Trophoblast cell (in vitro differentiated cells and primary cell): ENCODE measurements at regions not wholly inside any gene's neighbourhood (a gene's known extent, or its start where the extent isn't known, plus 50 kb on each side); places are given as distances from the start of the nearest gene placed in this dataset.

ENCODE experiments used
- DNase-seq, 2 donors: peaks; one replicate each; pipeline ENCODE4 v3.0.0-alpha.2; 2016
- H2AFZ ChIP-seq: 2 replicates; pipeline ENCODE4 v1.6.1; 2013; ENCODE audit warnings: low read length, moderate library complexity, mild to moderate bottlenecking; ENCODE audit not compliant: insufficient read depth, poor library complexity
- H2AK5ac ChIP-seq: 2 replicates; pipeline ENCODE4 v1.6.1; 2013; ENCODE audit warnings: mild to moderate bottlenecking, low read length
- H2BK120ac ChIP-seq: 2 replicates; pipeline ENCODE4 v1.6.1; 2013; ENCODE audit warnings: low read length, mild to moderate bottlenecking, moderate library complexity; ENCODE audit not compliant: insufficient read depth, poor library complexity
- H2BK12ac ChIP-seq: 2 replicates; pipeline ENCODE4 v1.6.1; 2013; ENCODE audit warnings: mild to moderate bottlenecking, low read length, moderate library complexity
- H2BK5ac ChIP-seq: 2 replicates; pipeline ENCODE4 v1.6.1; 2013; ENCODE audit warnings: low read length, low read depth, moderate library complexity, mild to moderate bottlenecking; ENCODE audit not compliant: poor library complexity
- H3K14ac ChIP-seq: 2 replicates; pipeline ENCODE4 v1.6.1; 2013; ENCODE audit warnings: mild to moderate bottlenecking, low read length
- H3K18ac ChIP-seq: 2 replicates; pipeline ENCODE4 v1.6.1; 2013; ENCODE audit warnings: mild to moderate bottlenecking, low read length
- H3K23ac ChIP-seq: 2 replicates; pipeline ENCODE4 v1.6.1; 2013; ENCODE audit warnings: low read length
- H3K27ac ChIP-seq: 2 replicates; pipeline ENCODE4 v1.5.1; 2013; ENCODE audit warnings: low read depth, mild to moderate bottlenecking, inconsistent platforms, low read length, moderate library complexity
- H3K27me3 ChIP-seq: 2 replicates; pipeline ENCODE4 v1.6.1; 2013; ENCODE audit warnings: inconsistent platforms, mild to moderate bottlenecking, low read length, moderate library complexity; ENCODE audit not compliant: insufficient read depth
- H3K36me3 ChIP-seq, 2 experiments: 1 replicate in 1 of 2; 2 replicates in 1 of 2; pipeline ENCODE4 v1.6.1; 2013; ENCODE audit warnings: low read length in 2 of 2, mild to moderate bottlenecking in 2 of 2, moderate library complexity in 1 of 2; ENCODE audit not compliant: insufficient read depth in 2 of 2, control insufficient read depth in 1 of 2
- H3K4ac ChIP-seq: 2 replicates; pipeline ENCODE4 v1.6.1; 2013; ENCODE audit warnings: low read depth, mild to moderate bottlenecking, low read length, moderate library complexity
- H3K4me1 ChIP-seq, 2 experiments: 1 replicate in 1 of 2; 2 replicates in 1 of 2; pipeline ENCODE4 v1.6.1; 2013; ENCODE audit warnings: low read length in 2 of 2, mild to moderate bottlenecking in 2 of 2, moderate library complexity in 1 of 2; ENCODE audit not compliant: insufficient read depth in 2 of 2, control insufficient read depth in 1 of 2
- H3K4me2 ChIP-seq: 2 replicates; pipeline ENCODE4 v1.6.1; 2013; ENCODE audit warnings: inconsistent platforms, mild to moderate bottlenecking, low read length, moderate library complexity
- H3K4me3 ChIP-seq: 2 replicates; pipeline ENCODE4 v1.5.1; 2013; ENCODE audit warnings: mild to moderate bottlenecking, low read depth, low read length, inconsistent platforms
- H3K79me1 ChIP-seq: one replicate; pipeline ENCODE4 v1.6.1; 2013; ENCODE audit warnings: low read length
- H3K79me2 ChIP-seq: 2 replicates; pipeline ENCODE4 v1.6.1; 2013; ENCODE audit warnings: low read length, mild to moderate bottlenecking; ENCODE audit not compliant: control insufficient read depth, insufficient read depth, poor library complexity
- H3K9ac ChIP-seq: 2 replicates; pipeline ENCODE4 v1.6.1; 2013; ENCODE audit warnings: mild to moderate bottlenecking, low read length
- H3K9me3 ChIP-seq: 2 replicates; pipeline ENCODE4 v1.6.1; 2013; ENCODE audit warnings: low read depth, mild to moderate bottlenecking, control low read depth, inconsistent platforms, low read length; ENCODE audit not compliant: insufficient read depth
- H4K12ac ChIP-seq: 2 replicates; pipeline ENCODE4 v1.6.1; 2013; ENCODE audit warnings: low read depth, mild to moderate bottlenecking, low read length, moderate library complexity
- H4K8ac ChIP-seq: 2 replicates; pipeline ENCODE4 v1.6.1; 2013; ENCODE audit warnings: low read depth, mild to moderate bottlenecking, low read length, moderate library complexity
- H4K91ac ChIP-seq: one replicate; pipeline ENCODE4 v1.6.1; 2013; ENCODE audit warnings: low read depth, mild to moderate bottlenecking, low read length, moderate library complexity
- WGBS: extraction: QIAGEN DNeasy Blood & Tissue Kit; methylation state at CpG from one replicate; pipeline ENCODE4 v1.1.7; 2013; ENCODE audit warnings: missing lambda C conversion rate; ENCODE audit not compliant: insufficient read length, insufficient coverage; ENCODE audit errors: extremely low coverage; 5-methylcytosine and 5-hydroxymethylcytosine counted together

DNA sequence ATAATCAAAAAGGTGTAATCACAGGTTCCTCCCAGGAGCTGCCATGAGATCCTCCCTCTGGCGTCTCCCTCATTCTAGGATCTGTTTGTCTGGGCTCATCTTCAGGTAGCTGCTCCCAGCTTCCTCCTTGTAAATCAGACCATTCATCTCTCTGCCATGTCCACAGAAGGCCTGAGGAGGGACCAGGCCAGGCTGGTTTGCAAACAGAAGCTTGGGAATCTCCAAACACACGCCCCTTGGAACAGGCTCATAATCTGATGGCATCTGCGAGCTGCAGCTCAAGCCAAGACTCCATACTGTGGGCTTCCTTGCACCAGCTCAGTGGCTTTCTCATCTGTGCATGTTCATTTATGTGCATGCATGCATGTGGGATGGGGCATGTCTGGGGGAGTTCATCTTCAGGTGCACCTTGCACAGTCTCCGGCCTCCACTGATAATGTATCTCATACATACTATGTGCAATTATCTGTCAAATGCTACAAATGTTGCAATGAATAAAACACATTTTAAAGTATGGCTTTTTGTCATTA, 134.9 kb downstream of the NXPE2 start:
- Histone ChIP-seq H3K36me3 (no peaks in the 10 kb centered on the region), H2AK5ac (no peak overlapping the region), H3K18ac (no peak overlapping the region), H2AFZ (no peak overlapping the region), H4K8ac (no peak overlapping the region), H2BK12ac (no peak overlapping the region), H3K79me2 (no peaks in the 10 kb centered on the region), H3K9ac (no peak overlapping the region), H3K27ac (no peak overlapping the region), H3K4me2 (no peak overlapping the region), H3K23ac (no peak overlapping the region), H3K27me3 (no peaks in the 10 kb centered on the region), H3K14ac (no peak overlapping the region), H2BK5ac (no peak overlapping the region), H4K12ac (no peak overlapping the region), H4K91ac (no peak overlapping the region), H3K4ac (no peak overlapping the region), H3K9me3 (no peaks in the 10 kb centered on the region), H3K4me1 (no peaks in the 10 kb centered on the region), H3K79me1 (no peaks in the 10 kb centered on the region), H2BK120ac (no peak overlapping the region), H3K4me3 (no peak overlapping the region)
- no peak for DNase-seq
- WGBS, result no CpG with 5 or more reads among the region's 4 CpGs

- H2BK120ac ChIP-seq, result no peak overlapping the region
- no peaks in the 10 kb centered on the region for H3K9me3 ChIP-seq
- no peak overlapping the region for H2BK12ac ChIP-seq
- H4K12ac ChIP-seq, result no peak overlapping the region
- no peak overlapping the region for H3K18ac ChIP-seq
- H3K4me3 ChIP-seq, result no peak overlapping the region
- H3K9ac ChIP-seq, result no peak overlapping the region
- H2BK5ac ChIP-seq, result no peak overlapping the region
- H2AK5ac ChIP-seq, result no peak overlapping the region
- no peaks in the 10 kb centered on the region for H3K27me3 ChIP-seq
- H3K4me2 ChIP-seq, result no peak overlapping the region
- no peaks in the 10 kb centered on the region for H3K4me1 ChIP-seq
- H3K79me2 ChIP-seq, result no peaks in the 10 kb centered on the region
- H3K23ac ChIP-seq, result no peak overlapping the region
- H3K36me3 ChIP-seq, result no peaks in the 10 kb centered on the region
- DNase-seq, result no peak
- no peak overlapping the region for H4K8ac ChIP-seq
- no peak overlapping the region for H2AFZ ChIP-seq
- no peak overlapping the region for H3K14ac ChIP-seq
- no peak overlapping the region for H3K27ac ChIP-seq
- H4K91ac ChIP-seq, result no peak overlapping the region
- H3K79me1 ChIP-seq, result no peaks in the 10 kb centered on the region
- H3K4ac ChIP-seq, result no peak overlapping the region
These were observed 136.8 kb downstream of the NXPE2 start for GRCh38 chr11:114815176-114815575.

DNA sequence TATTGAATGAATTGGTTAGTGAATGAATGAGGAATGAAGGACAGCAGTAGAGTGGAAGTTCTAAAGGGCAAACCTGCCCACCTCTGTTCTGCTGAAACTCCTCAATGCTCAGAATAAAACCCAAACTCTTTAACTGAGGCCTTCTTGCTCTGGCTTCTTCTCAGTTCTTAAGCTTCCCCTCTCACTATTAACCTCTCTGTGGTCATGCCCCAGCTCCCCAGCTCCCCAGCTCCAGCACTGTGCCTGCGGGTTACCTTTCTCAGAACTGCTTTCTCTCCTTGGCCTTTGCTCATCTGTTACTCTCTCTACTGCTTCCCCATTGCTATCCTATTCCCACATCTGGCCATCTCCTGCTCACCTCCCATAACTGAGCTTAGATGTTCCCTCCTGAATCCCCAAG, 137.4 kb downstream of the NXPE2 start:
- no peak overlapping the region for H2BK12ac ChIP-seq
- no peak overlapping the region for H3K23ac ChIP-seq
- no peak overlapping the region for H3K4me2 ChIP-seq
- no peak overlapping the region for H2BK120ac ChIP-seq
- no peak overlapping the region for H3K4me3 ChIP-seq
- H2AK5ac ChIP-seq, result no peak overlapping the region
- no peak overlapping the region for H3K14ac ChIP-seq
- H4K91ac ChIP-seq, result no peak overlapping the region
- no peak overlapping the region for H4K8ac ChIP-seq
- H2BK5ac ChIP-seq, result no peak overlapping the region
- H4K12ac ChIP-seq, result no peak overlapping the region
- no peaks in the 10 kb centered on the region for H3K27me3 ChIP-seq
- H2AFZ ChIP-seq, result no peak overlapping the region
- WGBS, result no CpG with 5 or more reads among the region's 1 CpG
- H3K27ac ChIP-seq, result no peak overlapping the region
- H3K79me2 ChIP-seq, result no peaks in the 10 kb centered on the region
- no peak for DNase-seq
- H3K9ac ChIP-seq, result no peak overlapping the region
- no peaks in the 10 kb centered on the region for H3K9me3 ChIP-seq
- no peak overlapping the region for H3K4ac ChIP-seq
- H3K36me3 ChIP-seq, result no peaks in the 10 kb centered on the region
- H3K79me1 ChIP-seq, result no peaks in the 10 kb centered on the region
- H3K4me1 ChIP-seq, result no peaks in the 10 kb centered on the region
- no peak overlapping the region for H3K18ac ChIP-seq

DNA sequence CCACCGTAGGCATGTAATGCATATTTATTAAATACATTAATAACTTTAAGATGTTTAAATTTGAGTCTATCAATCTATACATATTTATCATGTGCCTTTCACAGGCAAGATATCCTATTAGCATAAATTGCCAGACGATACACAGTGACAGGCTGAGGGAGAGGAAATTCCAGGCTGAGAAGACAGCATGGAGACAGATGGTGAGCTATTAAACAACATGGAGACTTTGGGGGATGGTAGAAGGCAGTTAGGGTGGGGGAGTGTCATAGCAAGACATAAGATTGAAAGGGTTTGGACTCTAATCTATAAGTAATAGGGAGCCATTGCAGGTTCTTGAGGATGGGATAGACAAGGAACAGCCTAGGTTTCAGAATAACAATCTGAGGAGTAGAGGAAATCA, 138.5 kb downstream of the NXPE2 start:
- H2BK12ac ChIP-seq, result no peak overlapping the region
- no CpG with 5 or more reads among the region's 2 CpGs for WGBS
- no peaks in the 10 kb centered on the region for H3K36me3 ChIP-seq
- H2AFZ ChIP-seq, result no peak overlapping the region
- H3K23ac ChIP-seq, result no peak overlapping the region
- H3K27me3 ChIP-seq, result no peaks in the 10 kb centered on the region
- H3K9ac ChIP-seq, result no peak overlapping the region
- H3K79me1 ChIP-seq, result no peaks in the 10 kb centered on the region
- no peak overlapping the region for H2BK5ac ChIP-seq
- H3K9me3 ChIP-seq, result no peaks in the 10 kb centered on the region
- H3K4me3 ChIP-seq, result no peak overlapping the region
- H2AK5ac ChIP-seq, result no peak overlapping the region
- H3K18ac ChIP-seq, result no peak overlapping the region
- H4K8ac ChIP-seq, result no peak overlapping the region
- DNase-seq, result no peak
- H3K4ac ChIP-seq, result no peak overlapping the region
- H2BK120ac ChIP-seq, result no peak overlapping the region
- no peak overlapping the region for H4K12ac ChIP-seq
- no peaks in the 10 kb centered on the region for H3K4me1 ChIP-seq
- H4K91ac ChIP-seq, result no peak overlapping the region
- no peak overlapping the region for H3K14ac ChIP-seq
- no peaks in the 10 kb centered on the region for H3K79me2 ChIP-seq
- no peak overlapping the region for H3K4me2 ChIP-seq
- H3K27ac ChIP-seq, result no peak overlapping the region
